ENCODE measurements at regions not wholly inside any gene's neighbourhood (a gene's known extent, or its start where the extent isn't known, plus 50 kb on each side); places are given as distances from the start of the nearest gene placed in this dataset.

DNA sequence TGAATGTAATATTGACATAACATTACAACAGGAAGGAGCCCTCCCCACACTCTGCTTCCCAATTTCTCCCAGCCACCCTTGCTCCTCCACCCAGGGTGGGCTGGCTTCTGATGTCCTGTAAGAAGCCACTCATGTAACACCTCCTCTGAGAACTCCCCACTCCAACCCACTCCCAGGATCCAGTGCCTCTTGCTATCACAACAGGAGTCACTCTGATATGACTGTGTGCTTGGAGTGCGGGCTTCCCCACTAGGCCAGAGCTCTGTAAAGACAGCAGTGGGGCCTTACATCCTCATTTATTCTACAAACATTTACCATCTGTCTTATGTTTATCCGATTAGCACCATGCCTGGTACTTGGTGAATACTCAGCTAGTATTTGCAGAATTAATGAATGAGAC is 65.1 kb downstream of the PTGR3 start:
- TF ChIP-seq, protein P1, sequence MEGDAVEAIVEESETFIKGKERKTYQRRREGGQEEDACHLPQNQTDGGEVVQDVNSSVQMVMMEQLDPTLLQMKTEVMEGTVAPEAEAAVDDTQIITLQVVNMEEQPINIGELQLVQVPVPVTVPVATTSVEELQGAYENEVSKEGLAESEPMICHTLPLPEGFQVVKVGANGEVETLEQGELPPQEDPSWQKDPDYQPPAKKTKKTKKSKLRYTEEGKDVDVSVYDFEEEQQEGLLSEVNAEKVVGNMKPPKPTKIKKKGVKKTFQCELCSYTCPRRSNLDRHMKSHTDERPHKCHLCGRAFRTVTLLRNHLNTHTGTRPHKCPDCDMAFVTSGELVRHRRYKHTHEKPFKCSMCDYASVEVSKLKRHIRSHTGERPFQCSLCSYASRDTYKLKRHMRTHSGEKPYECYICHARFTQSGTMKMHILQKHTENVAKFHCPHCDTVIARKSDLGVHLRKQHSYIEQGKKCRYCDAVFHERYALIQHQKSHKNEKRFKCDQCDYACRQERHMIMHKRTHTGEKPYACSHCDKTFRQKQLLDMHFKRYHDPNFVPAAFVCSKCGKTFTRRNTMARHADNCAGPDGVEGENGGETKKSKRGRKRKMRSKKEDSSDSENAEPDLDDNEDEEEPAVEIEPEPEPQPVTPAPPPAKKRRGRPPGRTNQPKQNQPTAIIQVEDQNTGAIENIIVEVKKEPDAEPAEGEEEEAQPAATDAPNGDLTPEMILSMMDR (conservative IDR thresholded peaks at IDR 0.05) = no peak
- no peak for TF ChIP-seq ZFX (IDR thresholded peaks at IDR 0.05)
- no peak overlapping the region for H3K27ac ChIP-seq

DNA sequence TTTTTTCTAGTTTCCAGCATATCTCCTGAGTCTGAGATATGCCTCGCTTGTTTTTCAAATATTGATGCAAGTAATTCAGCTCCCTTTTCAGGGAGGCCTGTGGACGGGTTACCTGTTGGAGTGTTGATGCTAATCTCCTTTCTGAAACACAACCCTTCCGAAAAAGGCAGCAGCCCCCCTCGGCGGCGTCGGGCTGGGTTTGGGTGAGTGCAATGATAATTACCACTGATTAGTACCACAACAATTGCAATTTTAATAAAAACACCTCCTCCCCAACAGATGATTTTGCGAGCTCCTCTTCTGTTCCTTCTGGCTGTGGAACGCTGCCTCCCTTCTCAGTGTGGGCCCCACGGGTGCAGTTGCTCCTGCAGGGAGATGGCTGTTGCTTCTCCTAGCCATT is 66.3 kb downstream of the PTGR3 start:
- no peak for TF ChIP-seq ZFX (IDR thresholded peaks at IDR 0.05)
- TF ChIP-seq, protein P1 (conservative IDR thresholded peaks at IDR 0.05) = no peak

DNA sequence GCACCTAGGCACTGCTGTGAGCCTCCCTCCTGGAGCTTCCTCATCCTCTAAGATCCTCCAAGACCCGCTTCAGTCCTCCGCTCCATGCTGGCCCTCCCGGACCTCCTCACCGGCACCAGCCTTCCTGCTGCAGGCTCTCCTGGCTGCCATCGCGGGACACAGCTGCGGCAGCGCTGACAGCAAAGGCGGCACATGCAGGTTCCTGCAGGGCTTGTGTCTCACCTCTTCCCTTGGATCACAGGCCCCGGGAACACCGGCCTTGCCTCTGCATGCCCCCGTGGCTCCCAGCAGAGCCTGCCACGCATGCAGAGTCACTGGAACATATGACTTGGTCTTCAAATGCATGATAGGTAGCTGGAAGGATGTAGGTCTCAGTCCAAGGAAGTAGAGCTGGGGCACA is 67.2 kb downstream of the PTGR3 start:
- TF ChIP-seq ZFX (IDR thresholded peaks at IDR 0.05) = no peak
- TF ChIP-seq, protein P1 (conservative IDR thresholded peaks at IDR 0.05) = no peak
- no peak overlapping the region for H3K27ac ChIP-seq

More for the DNA sequence above, 66.3 kb downstream of the PTGR3 start:
- no peak overlapping the region for H3K27ac ChIP-seq

DNA sequence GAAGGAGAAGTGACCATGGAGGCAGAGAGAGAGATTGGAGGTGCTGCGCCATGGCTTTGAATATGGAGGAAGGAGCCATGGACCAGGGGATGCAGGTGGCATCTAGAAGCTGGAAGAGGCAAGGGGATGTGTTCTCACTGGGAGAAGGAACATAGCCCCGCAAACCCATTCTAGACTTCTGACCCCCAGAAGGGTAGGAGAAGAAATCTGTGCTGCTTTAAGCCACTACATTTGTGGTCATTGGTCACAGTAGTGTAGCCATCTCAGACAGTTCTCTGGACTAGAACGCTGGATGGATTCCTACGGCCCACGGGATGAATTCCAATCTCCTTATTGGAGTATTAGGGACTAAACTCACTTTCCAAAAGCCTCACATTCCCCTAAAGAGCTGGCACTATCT is 67.8 kb downstream of the PTGR3 start:
- TF ChIP-seq, protein P1 (conservative IDR thresholded peaks at IDR 0.05) = no peak
- TF ChIP-seq ZFX (IDR thresholded peaks at IDR 0.05) = no peak
- H3K27ac ChIP-seq = no peak overlapping the region

DNA sequence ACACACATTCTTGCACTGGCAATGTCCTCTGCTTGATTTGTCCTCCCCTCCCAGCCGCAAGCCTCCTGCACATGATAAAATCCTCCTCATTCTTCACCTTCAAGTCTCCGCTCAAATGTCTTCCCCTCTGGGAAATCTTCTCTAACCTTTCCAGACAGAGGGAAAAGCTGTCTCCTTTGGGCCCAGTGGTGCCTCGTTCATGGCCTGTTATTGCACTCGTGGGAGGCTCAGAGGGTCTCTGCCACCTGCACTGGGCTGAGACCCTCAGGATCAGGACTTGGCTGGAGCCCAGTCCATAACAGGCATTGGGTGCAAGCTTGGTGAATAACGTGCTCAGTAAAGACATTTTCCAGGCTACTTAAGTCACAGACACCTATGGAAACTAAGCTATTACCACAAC is 68.6 kb downstream of the PTGR3 start:
- no peak overlapping the region for H3K27ac ChIP-seq
- TF ChIP-seq ZFX (IDR thresholded peaks at IDR 0.05) = no peak
- TF ChIP-seq, protein P1 (conservative IDR thresholded peaks at IDR 0.05) = no peak

DNA sequence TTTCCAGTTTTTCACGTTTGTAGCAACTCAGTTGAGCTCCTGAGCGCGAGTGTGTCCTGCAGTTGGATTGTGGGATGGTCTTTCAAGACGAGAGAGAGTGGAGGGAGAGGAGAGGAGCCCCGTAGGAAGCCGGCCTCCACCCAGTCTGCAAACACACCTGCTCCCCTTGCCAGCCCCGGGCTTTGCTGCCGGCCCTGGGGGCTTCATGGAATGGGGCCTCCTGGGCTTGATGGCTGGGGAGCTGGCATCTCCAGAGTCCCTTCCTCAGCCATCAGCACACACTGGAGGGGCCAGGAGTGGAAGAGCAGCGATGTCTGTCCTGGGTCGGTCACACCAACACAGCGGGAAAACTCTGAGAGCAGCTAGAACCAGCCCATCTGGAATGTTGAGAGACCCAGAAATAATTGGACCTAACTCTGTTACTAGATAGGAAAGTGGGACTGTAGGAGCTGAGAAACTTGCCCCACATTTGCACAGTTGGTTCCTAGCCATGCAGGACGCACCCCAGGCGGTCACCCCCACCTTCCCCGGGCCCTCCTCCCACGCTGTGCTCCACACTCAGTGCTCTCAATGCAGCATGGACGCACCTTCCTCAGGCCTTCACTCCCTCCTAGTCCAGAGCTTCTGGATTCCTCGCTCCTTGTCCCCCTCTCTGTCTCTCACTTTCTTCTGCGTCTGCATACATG is 69.6 kb downstream of the PTGR3 start:
- TF ChIP-seq, protein P1 (conservative IDR thresholded peaks at IDR 0.05) = no peak
- TF ChIP-seq ZFX (IDR thresholded peaks at IDR 0.05) = no peak
- H3K27ac ChIP-seq = no peak overlapping the region

DNA sequence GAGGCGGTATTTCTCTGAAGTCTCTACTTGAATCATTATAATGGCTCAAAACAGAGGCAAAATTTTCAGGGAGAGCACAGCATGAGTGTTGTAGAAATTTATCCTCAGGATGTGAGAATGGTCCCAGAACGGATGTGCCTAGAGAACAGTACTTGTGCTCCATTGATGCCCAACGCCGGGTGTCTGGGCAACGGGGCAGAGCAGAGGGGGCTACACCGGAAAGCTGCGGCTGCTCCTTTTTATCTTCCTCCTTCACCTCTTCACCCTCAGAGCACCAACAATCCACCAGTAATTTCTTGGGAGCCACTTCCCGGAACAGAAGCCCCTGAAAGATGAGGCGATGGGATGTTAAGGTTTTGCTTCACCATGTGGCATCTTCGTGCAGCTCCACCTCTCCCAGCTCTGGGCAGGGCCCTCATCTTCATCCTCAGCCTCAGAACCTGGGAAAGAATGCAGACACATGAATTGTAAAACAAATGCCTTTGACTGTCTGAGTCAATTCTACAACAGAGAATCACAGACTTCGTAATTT is 71.5 kb downstream of the PTGR3 start:
- TF ChIP-seq, protein P1 (conservative IDR thresholded peaks at IDR 0.05) = no peak
- no peak for TF ChIP-seq ZFX (IDR thresholded peaks at IDR 0.05)
- H3K27ac ChIP-seq = no peak overlapping the region
